GM12874 (cell line): ENCODE measurements at regions not wholly inside any gene's neighbourhood (a gene's known extent, or its start where the extent isn't known, plus 50 kb on each side); places are given as distances from the start of the nearest gene placed in this dataset.

Source experiments
- TF ChIP-seq, protein P1 (sequence below): IDR thresholded peaks from 2 replicates; pipeline ENCODE4 v1.5.1; 2011; ENCODE audit warnings: low read depth, mild to moderate bottlenecking, control low read depth, low read length, moderate library complexity; ENCODE audit not compliant: insufficient read depth

DNA sequence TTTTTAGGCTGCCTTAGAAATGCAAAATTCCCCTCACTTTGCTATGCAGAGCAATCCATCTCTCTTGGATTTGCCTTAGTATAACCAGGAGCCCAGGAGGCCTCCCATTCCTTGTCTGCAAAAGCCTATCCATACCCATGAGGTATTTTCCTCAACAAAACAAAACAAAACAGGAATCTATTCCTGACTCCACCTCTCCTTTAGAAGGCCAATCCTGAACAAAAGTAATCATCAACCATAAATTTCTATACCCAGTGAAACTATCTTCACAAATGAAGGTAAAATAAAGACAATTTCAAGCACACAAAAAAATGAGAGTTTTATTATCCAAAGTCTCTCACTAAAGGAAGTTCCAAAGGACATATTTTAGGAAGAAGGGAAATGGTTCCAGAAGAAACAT is 365.7 kb downstream of the KCNRG start:
- TF ChIP-seq, protein P1, sequence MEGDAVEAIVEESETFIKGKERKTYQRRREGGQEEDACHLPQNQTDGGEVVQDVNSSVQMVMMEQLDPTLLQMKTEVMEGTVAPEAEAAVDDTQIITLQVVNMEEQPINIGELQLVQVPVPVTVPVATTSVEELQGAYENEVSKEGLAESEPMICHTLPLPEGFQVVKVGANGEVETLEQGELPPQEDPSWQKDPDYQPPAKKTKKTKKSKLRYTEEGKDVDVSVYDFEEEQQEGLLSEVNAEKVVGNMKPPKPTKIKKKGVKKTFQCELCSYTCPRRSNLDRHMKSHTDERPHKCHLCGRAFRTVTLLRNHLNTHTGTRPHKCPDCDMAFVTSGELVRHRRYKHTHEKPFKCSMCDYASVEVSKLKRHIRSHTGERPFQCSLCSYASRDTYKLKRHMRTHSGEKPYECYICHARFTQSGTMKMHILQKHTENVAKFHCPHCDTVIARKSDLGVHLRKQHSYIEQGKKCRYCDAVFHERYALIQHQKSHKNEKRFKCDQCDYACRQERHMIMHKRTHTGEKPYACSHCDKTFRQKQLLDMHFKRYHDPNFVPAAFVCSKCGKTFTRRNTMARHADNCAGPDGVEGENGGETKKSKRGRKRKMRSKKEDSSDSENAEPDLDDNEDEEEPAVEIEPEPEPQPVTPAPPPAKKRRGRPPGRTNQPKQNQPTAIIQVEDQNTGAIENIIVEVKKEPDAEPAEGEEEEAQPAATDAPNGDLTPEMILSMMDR = no peak

- TF ChIP-seq, protein P1 = no peak
These were observed 367.3 kb downstream of the KCNRG start for GRCh38 chr13:50382511-50382910.

DNA sequence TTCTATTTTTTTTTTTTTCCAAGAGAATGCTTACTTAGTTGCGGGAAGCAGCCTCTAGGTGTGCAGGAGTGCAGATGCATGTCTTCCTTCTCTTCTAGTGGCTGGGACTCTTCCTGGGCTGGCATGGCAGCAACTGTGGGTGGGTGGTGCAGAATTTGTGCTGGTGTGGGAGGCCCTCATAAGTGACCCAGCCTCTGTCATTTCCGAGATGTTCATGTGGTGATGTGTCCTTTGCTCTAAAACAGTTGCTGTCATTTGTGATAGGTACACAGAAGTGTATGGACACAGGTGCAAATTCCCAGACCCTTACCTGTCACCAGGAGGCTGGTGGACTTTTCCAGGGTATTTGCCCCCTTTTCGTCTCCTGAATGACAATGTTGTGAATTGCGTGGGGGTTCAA is 367.7 kb downstream of the KCNRG start:
- TF ChIP-seq, protein P1 = no peak

- TF ChIP-seq, protein P1 = no peak
These were observed 369.5 kb downstream of the KCNRG start for GRCh38 chr13:50384724-50385123.

DNA sequence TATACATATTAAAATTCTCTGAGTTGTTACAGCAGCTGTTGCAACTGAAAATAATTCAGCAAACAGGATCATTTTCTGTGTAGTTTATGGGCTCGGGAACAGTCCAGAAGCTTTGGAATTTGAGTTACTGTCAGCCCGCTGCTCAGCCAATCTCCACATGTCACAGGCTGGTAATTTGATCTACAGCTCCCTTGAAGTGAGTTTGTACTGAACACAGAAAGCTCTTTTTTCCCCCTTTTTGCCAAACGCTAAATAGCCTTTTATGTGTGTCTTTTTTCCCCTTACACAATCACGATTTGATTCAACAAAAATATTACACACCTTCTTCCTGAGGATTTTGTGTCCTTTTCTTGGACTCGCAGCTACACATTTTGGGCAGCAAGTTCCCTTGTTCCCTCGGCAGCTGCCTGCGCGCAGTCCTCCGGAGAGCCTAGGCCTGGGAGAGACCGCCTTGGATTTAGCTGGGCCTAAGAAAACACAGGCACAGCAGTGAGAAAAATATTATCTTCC is 371.4 kb downstream of the KCNRG start:
- TF ChIP-seq, protein P1 = no peak

DNA sequence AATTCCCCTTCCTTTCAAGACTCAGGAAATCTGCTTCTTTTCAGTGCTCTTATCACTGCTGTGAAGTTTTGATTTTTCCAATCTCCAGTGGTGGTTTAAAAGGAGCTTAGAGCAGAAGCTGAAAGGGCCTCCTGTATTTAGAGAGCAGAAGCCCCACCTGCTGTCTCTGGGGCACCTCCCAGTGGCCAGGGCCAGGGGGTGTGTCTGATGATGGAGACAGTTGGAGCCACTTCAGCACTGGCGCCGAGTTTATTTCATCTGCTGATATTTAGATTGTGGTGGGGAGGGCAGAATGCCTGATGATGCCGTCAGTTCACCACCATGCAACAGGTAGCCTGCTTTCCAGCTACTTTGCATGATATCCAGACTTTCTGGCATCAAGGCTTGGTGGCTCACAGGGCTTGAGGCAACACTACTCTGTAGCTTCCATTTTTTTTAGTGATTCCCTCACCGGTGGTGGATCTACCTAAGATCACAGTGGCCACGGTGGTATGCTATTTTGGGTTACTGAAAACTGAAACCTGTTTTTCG is 371.9 kb downstream of the KCNRG start:
- TF ChIP-seq, protein P1 = no peak

GRCh38 chr13:50388481-50388880 is 373.2 kb downstream of the KCNRG start:
- TF ChIP-seq, protein P1 = no peak
